ENCODE measurements at regions not wholly inside any gene's neighbourhood (a gene's known extent, or its start where the extent isn't known, plus 50 kb on each side); places are given as distances from the start of the nearest gene placed in this dataset.

DNA sequence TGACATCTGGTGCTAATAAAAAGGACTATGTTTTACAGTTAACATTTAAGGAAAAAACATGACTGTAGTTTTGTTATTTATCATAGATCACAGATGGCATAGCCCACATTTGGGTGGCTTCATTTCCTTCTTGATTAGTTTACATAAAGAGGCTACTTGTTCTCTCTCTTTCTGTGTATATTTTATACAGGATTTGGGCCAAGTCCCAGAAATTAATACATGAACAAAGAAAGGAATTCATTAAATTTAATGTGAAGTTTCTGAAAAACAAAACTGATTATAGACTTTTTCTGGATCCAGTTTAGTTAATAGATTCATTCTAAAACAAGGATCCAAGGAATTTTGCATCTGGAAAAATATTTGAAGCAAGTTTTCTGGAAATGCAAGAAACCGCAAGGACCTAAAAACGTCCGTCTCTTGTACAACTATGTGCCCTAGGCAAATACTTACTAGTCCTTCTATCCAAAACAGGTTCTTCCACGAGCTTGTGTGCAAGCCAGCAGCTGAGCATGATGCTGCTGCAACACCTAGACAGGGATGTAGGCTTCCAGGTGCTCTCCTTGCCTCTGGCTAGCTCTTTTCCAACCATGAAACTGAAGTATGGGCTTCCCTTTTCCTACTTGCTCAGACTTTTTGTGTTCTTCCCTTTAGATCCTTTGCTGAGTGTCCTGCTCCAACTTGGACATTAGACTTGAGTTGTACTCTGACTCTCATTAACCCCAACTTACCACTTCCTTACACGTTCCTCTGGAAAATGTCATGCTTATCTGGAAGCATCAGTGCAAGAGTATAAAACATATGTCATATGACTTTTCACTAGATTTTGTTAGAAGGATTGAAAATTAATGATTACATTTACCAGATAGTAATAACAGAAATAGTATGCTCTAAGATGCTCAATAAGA is 161.5 kb upstream of the STARD13 start:
- no peak overlapping the region for H3K9ac ChIP-seq (ENCODE audit: insufficient read length, low read depth)
- H3K9me3 ChIP-seq (ENCODE audit: insufficient read depth, low read length) = no peaks in the 10 kb centered on the region
- no peak for DNase-seq (ENCODE audit: low read depth, low spot score)
- H3K4me1 ChIP-seq (ENCODE audit: insufficient read depth, insufficient read length) = no peaks in the 10 kb centered on the region
- H3K27me3 ChIP-seq (ENCODE audit: insufficient read depth, insufficient read length) = no peaks in the 10 kb centered on the region
- no peaks in the 10 kb centered on the region for H3K36me3 ChIP-seq (ENCODE audit: insufficient read depth, insufficient read length, low read length)
- TF ChIP-seq ZNF274 (IDR thresholded peaks at IDR 0.05; ENCODE audit: low read depth, low read length) (no peak), SUZ12 (IDR thresholded peaks at IDR 0.05; ENCODE audit: extremely low read depth, insufficient read depth, insufficient read length) (no peak), YY1 (IDR thresholded peaks at IDR 0.05; ENCODE audit: insufficient read depth, insufficient read length) (no peak)
- no peak overlapping the region for H3K4me3 ChIP-seq (ENCODE audit: insufficient read length, low read depth)

DNA sequence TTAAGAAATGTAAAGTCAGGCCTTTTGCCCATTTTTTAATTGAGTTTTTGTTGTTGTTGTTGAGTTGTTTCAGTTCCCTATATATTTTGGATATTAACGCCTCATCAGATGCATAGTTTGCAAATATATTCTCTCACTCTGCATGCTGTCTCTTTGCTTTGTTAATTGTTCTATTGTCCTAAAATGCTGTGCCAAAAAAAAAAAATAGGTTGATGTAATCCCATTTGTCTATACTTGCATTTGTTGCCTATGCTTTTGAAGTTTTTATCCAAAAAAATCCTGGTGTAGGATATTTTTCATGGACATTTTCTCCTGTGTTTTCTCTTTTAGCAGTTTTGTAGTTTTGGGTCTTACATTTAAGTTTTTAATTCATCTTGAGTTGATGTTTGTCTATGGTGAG is 163.3 kb upstream of the STARD13 start:
- no peaks in the 10 kb centered on the region for H3K4me1 ChIP-seq (ENCODE audit: insufficient read depth, insufficient read length)
- no peak overlapping the region for H3K4me3 ChIP-seq (ENCODE audit: insufficient read length, low read depth)
- H3K27me3 ChIP-seq (ENCODE audit: insufficient read depth, insufficient read length) = no peaks in the 10 kb centered on the region
- TF ChIP-seq YY1 (IDR thresholded peaks at IDR 0.05; ENCODE audit: insufficient read depth, insufficient read length) (no peak), ZNF274 (IDR thresholded peaks at IDR 0.05; ENCODE audit: low read depth, low read length) (no peak), SUZ12 (IDR thresholded peaks at IDR 0.05; ENCODE audit: extremely low read depth, insufficient read depth, insufficient read length) (no peak)
- H3K9ac ChIP-seq (ENCODE audit: insufficient read length, low read depth) = no peak overlapping the region
- H3K36me3 ChIP-seq (ENCODE audit: insufficient read depth, insufficient read length, low read length) = no peaks in the 10 kb centered on the region
- DNase-seq (ENCODE audit: low read depth, low spot score) = no peak
- H3K9me3 ChIP-seq (ENCODE audit: insufficient read depth, low read length) = no peaks in the 10 kb centered on the region

DNA sequence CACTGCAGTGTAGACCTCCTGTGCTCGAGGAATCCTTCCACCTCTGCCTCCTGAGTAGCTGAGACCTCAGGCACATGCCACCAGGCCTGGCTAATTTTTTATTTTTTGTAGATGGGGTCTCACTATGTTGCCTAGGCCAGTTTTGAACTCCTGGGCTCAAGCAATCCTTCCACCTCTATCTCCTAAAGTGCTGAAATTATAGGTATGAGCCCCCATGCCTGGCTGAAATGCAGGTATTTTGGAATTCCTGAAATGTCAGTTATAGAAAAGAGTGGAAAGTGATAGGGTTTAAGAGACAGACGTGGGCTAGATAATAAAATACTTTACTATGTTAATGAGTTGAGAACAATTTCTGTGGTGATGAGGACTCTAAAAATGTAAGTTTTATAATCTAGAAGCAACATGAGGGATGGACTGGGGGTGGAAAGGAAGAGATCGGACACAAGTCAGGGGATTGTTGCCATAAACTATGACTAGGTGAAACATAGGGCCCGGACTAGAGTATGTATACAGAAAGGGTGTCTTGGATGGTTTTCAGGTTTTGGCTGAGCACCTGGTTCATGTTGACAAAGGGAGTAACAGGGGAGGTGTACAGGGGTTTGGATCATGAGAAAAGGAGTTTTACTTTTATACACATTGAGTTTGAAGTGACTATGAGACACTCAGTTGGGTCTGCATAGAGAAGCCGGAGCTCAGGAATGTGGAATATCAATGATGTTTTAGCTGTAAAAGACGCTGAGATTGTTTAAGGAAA is 165.6 kb upstream of the STARD13 start:
- no peak for TF ChIP-seq ZNF274 (IDR thresholded peaks at IDR 0.05; ENCODE audit: low read depth, low read length)
- TF ChIP-seq YY1 (IDR thresholded peaks at IDR 0.05; ENCODE audit: insufficient read depth, insufficient read length) = no peak
- TF ChIP-seq SUZ12 (IDR thresholded peaks at IDR 0.05; ENCODE audit: extremely low read depth, insufficient read depth, insufficient read length) = no peak
- no peak overlapping the region for H3K4me3 ChIP-seq (ENCODE audit: insufficient read length, low read depth)
- H3K27me3 ChIP-seq (ENCODE audit: insufficient read depth, insufficient read length) = no peaks in the 10 kb centered on the region
- no peaks in the 10 kb centered on the region for H3K4me1 ChIP-seq (ENCODE audit: insufficient read depth, insufficient read length)
- H3K36me3 ChIP-seq (ENCODE audit: insufficient read depth, insufficient read length, low read length) = no peaks in the 10 kb centered on the region
- no peak for DNase-seq (ENCODE audit: low read depth, low spot score)
- H3K9me3 ChIP-seq (ENCODE audit: insufficient read depth, low read length) = no peaks in the 10 kb centered on the region
- no peak overlapping the region for H3K9ac ChIP-seq (ENCODE audit: insufficient read length, low read depth)

DNA sequence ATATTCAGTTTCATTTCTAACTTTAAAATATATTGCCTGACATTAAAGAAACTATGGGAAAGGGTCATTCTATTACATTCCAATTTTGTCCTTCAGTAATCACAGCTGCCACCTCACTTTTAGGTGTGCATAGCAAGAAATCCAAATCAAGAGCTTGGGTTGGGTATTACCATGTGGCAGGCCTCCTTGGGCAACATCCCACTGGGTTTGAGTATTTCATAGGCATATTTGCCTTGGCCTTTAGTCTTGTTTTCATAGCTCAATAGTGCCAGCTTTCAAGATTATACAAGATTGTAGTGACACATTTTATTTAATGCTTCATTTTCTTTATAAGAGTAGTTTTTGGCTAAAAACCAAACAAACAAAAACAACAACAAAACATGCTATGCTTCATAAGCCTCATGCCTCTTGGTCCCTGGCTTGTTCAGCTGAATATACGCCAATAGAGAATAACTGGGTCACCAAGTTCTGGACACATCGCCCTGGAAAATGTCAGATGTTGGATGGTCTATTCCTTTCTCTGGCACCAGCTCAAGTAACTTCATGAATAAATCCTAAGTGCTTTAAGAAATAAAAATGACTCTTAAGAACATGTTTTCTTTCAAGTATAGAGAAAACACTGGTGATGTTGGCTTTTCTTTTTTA is 167.4 kb upstream of the STARD13 start:
- Histone ChIP-seq H3K4me1 (ENCODE audit: insufficient read depth, insufficient read length) (no peaks in the 10 kb centered on the region), H3K4me3 (ENCODE audit: insufficient read length, low read depth) (no peak overlapping the region), H3K36me3 (ENCODE audit: insufficient read depth, insufficient read length, low read length) (no peaks in the 10 kb centered on the region), H3K9me3 (ENCODE audit: insufficient read depth, low read length) (no peaks in the 10 kb centered on the region), H3K27me3 (ENCODE audit: insufficient read depth, insufficient read length) (no peaks in the 10 kb centered on the region), H3K9ac (ENCODE audit: insufficient read length, low read depth) (no peak overlapping the region)
- TF ChIP-seq SUZ12 (IDR thresholded peaks at IDR 0.05; ENCODE audit: extremely low read depth, insufficient read depth, insufficient read length) = no peak
- TF ChIP-seq ZNF274 (IDR thresholded peaks at IDR 0.05; ENCODE audit: low read depth, low read length) = no peak
- TF ChIP-seq YY1 (IDR thresholded peaks at IDR 0.05; ENCODE audit: insufficient read depth, insufficient read length) = no peak
- DNase-seq (ENCODE audit: low read depth, low spot score) = no peak

DNA sequence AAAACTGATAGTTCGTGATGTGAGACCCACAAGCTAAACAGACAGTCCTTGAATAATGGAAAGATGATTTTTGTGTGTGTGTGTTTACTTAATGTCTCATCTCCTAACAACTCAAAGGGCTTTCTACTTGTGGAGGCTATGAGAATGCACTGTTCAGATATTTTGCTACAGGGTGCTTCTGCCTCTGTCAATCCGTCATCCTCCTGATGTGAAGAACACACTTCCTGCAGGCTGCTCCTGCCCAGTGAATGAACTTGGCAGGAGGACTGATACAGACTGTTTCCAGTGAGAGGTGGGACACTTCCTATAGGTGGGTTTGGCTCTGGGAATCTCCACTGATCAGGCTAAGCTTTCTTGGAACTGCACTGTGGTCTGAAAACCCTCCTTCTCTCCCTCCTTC is 168.4 kb upstream of the STARD13 start:
- no peaks in the 10 kb centered on the region for H3K27me3 ChIP-seq (ENCODE audit: insufficient read depth, insufficient read length)
- no peak for DNase-seq (ENCODE audit: low read depth, low spot score)
- H3K9me3 ChIP-seq (ENCODE audit: insufficient read depth, low read length) = no peaks in the 10 kb centered on the region
- TF ChIP-seq ZNF274 (IDR thresholded peaks at IDR 0.05; ENCODE audit: low read depth, low read length) = no peak
- no peak for TF ChIP-seq SUZ12 (IDR thresholded peaks at IDR 0.05; ENCODE audit: extremely low read depth, insufficient read depth, insufficient read length)
- no peak for TF ChIP-seq YY1 (IDR thresholded peaks at IDR 0.05; ENCODE audit: insufficient read depth, insufficient read length)
- no peaks in the 10 kb centered on the region for H3K36me3 ChIP-seq (ENCODE audit: insufficient read depth, insufficient read length, low read length)
- no peak overlapping the region for H3K9ac ChIP-seq (ENCODE audit: insufficient read length, low read depth)
- H3K4me3 ChIP-seq (ENCODE audit: insufficient read length, low read depth) = no peak overlapping the region
- H3K4me1 ChIP-seq (ENCODE audit: insufficient read depth, insufficient read length) = no peaks in the 10 kb centered on the region

DNA sequence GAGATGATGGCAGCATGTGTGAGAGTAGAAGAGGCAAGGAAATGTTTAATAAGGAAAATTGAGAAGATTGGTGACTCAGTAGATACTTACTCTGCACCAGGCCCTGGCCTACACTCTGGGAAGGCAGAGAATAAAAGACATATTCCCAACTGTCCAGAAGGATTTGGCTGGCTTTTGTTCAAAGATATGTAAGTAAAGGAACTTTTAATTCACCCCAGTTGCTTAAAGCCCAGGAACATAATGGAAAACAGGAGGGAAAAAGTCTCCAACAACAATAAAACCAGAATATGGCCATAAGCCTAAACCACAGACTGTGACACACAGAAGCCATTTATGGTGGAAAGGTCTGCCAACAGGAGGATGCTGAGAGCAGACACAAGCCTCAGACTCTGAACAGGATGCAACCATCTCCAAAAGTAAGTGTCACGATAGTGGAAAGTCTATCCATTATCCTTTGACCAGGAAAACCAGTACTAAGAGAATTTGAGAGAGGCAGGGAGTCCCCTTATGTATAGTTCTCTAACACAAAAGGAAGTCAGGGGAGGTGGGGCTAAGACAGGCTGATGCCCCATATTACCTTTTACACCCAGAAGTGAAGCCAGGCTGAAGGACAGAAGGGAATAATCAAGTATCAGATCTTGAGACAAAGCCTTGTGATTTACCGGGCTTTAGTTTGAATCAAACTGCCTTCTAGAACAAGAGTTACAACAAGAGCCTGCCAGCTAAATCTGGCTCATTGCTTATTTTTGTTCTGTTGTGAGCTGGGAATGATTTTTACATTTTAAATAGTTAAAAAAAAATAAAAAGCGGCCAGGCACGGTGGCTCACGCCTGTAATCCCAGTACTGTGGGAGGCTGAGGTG is 169.5 kb upstream of the STARD13 start:
- Histone ChIP-seq H3K36me3 (ENCODE audit: insufficient read depth, insufficient read length, low read length) (no peaks in the 10 kb centered on the region), H3K4me3 (ENCODE audit: insufficient read length, low read depth) (no peak overlapping the region)
- no peak for DNase-seq (ENCODE audit: low read depth, low spot score)

More for the DNA sequence above, 169.5 kb upstream of the STARD13 start:
- no peaks in the 10 kb centered on the region for H3K27me3 ChIP-seq (ENCODE audit: insufficient read depth, insufficient read length)
- TF ChIP-seq ZNF274 (IDR thresholded peaks at IDR 0.05; ENCODE audit: low read depth, low read length) = no peak
- no peak for TF ChIP-seq SUZ12 (IDR thresholded peaks at IDR 0.05; ENCODE audit: extremely low read depth, insufficient read depth, insufficient read length)
- no peak for TF ChIP-seq YY1 (IDR thresholded peaks at IDR 0.05; ENCODE audit: insufficient read depth, insufficient read length)
- H3K9me3 ChIP-seq (ENCODE audit: insufficient read depth, low read length) = no peaks in the 10 kb centered on the region
- no peaks in the 10 kb centered on the region for H3K4me1 ChIP-seq (ENCODE audit: insufficient read depth, insufficient read length)
- H3K9ac ChIP-seq (ENCODE audit: insufficient read length, low read depth) = no peak overlapping the region

Data from NT2/D1 (cell line).